ENCODE measurements at regions not wholly inside any gene's neighbourhood (a gene's known extent, or its start where the extent isn't known, plus 50 kb on each side); places are given as distances from the start of the nearest gene placed in this dataset.

- no peak for TF ChIP-seq ZSCAN20 (CRISPR knock-in tag; IDR thresholded peaks at IDR 0.05)
- no peak for TF ChIP-seq CTCF (IDR thresholded peaks at IDR 0.05)
- TF ChIP-seq, protein P1, sequence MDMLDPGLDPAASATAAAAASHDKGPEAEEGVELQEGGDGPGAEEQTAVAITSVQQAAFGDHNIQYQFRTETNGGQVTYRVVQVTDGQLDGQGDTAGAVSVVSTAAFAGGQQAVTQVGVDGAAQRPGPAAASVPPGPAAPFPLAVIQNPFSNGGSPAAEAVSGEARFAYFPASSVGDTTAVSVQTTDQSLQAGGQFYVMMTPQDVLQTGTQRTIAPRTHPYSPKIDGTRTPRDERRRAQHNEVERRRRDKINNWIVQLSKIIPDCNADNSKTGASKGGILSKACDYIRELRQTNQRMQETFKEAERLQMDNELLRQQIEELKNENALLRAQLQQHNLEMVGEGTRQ (IDR thresholded peaks at IDR 0.05), result no peak
- no peak for TF ChIP-seq HEYL (CRISPR knock-in tag; IDR thresholded peaks at IDR 0.05)
- TF ChIP-seq KDM5A (IDR thresholded peaks at IDR 0.05), result no peak
- TF ChIP-seq BHLHE40 (IDR thresholded peaks at IDR 0.05; ENCODE audit: low read depth, low read length), result no peak
These were observed 462.9 kb downstream of the CDK5RAP2 start for GRCh38 chr9:120117081-120117480.

Data from A549 (cell line).